A549 (cell line): ENCODE measurements at regions not wholly inside any gene's neighbourhood (a gene's known extent, or its start where the extent isn't known, plus 50 kb on each side); places are given as distances from the start of the nearest gene placed in this dataset.

ENCODE experiments used
- BCL3 ChIP-seq: fragments of >200 bp; sonication (Bioruptor Twin); formaldehyde crosslinking; IDR thresholded peaks from 3 replicates; pipeline ENCODE4 v1.6.1; 2016
- CTCF ChIP-seq: fragments of >200 bp; sonication (Bioruptor Twin); formaldehyde crosslinking; IDR thresholded peaks from 3 replicates; pipeline ENCODE4 v1.5.1; 2016
- ESRRA ChIP-seq: fragments of 150-350 bp; IDR thresholded peaks from 2 replicates; pipeline ENCODE4 v1.6.1; 2014; ENCODE audit warnings: mild to moderate bottlenecking, low read length, borderline replicate concordance
- MYC ChIP-seq: IDR thresholded peaks from 2 replicates; pipeline ENCODE4 v1.6.1; 2012; ENCODE audit warnings: mild to moderate bottlenecking, inconsistent platforms, low read length, improper control_type of control experiment, borderline replicate concordance
- POLR2A ChIP-seq: IDR thresholded peaks from 2 replicates; pipeline ENCODE4 v1.6.1; 2012; ENCODE audit warnings: mild to moderate bottlenecking, low read length
- RCOR1 ChIP-seq: fragments of 150-350 bp; IDR thresholded peaks from 2 replicates; pipeline ENCODE4 v1.6.1; 2014; ENCODE audit warnings: antibody characterized with exemption, low read length, low read depth
- TP53 ChIP-seq: fragments of 250-450 bp; sonication (Bioruptor Pico); IDR thresholded peaks from 2 replicates; pipeline ENCODE4 v1.5.0; 2021; ENCODE audit warnings: mild to moderate bottlenecking, moderate library complexity

DNA sequence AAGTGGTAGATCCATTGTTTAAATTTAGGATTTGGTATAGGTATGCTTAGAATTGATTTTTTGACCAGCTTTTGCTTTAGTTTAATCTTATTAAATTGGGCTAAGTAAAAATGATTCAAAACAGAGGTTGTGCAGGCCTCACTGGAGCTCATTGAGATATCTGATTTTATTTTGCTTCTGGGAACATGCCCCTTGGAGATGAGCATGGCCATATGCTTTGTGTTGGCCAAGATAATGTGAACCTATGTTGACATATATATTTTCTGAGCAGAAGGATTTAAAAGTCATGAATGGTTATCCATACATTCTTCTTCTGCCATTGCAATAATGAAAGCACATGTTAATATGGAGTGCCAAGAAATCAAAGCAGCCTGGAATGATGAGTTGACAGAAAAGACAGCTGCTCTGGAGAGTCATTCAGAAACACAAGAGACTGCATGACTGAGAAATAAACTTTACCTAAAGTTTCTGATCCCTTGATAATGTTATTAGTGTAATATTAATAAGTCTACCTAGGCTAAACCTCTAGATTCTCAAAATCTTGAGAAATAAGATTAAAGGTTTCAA is 489.7 kb upstream of the GNPDA2 start:
- TF ChIP-seq MYC (no peak), ESRRA (no peak), RCOR1 (no peak), BCL3 (no peak), CTCF (no peak), POLR2A (no peak), TP53 (CRISPR knock-in tag) (no peak)
